ENCODE measurements at regions not wholly inside any gene's neighbourhood (a gene's known extent, or its start where the extent isn't known, plus 50 kb on each side); places are given as distances from the start of the nearest gene placed in this dataset.

- no peaks in the 10 kb centered on the region for H3K9me3 ChIP-seq (ENCODE audit: control insufficient read depth, low read length, poor library complexity, severe bottlenecking)
- Mint-ChIP-seq H3K36me3 (ENCODE audit: low read depth) (peaks cover 3% of the 10 kb centered on the region), H3K4me1 (peaks cover 2% of the 10 kb centered on the region), H3K4me3 (no peak overlapping the region), H3K27ac (no peak overlapping the region), H3K27me3 (peaks cover 24% of the 10 kb centered on the region)
- no peak for ATAC-seq
- no peak for DNase-seq
Observed at GRCh38 chr22:22048981-22049531, 66.5 kb upstream of the TOP3B start.

- no peaks in the 10 kb centered on the region for H3K9me3 ChIP-seq (ENCODE audit: control insufficient read depth, low read length, poor library complexity, severe bottlenecking)
- peaks cover 27% of the 10 kb centered on the region for H3K27me3 Mint-ChIP-seq
- ATAC-seq (no peak), DNase-seq (no peak)
- H3K36me3 Mint-ChIP-seq (ENCODE audit: low read depth): peaks cover 3% of the 10 kb centered on the region
- peaks cover 2% of the 10 kb centered on the region for H3K4me1 Mint-ChIP-seq
- no peak overlapping the region for H3K27ac Mint-ChIP-seq
- H3K4me3 Mint-ChIP-seq: no peak overlapping the region
Observed at GRCh38 chr22:22048318-22048942, 65.8 kb upstream of the TOP3B start.

- no peak for DNase-seq
- no peak for ATAC-seq
- no peaks in the 10 kb centered on the region for H3K9me3 ChIP-seq (ENCODE audit: control insufficient read depth, low read length, poor library complexity, severe bottlenecking)
- no peak overlapping the region for H3K4me3 Mint-ChIP-seq
- H3K4me1 Mint-ChIP-seq: peaks cover 2% of the 10 kb centered on the region
- H3K27ac Mint-ChIP-seq: no peak overlapping the region
- H3K27me3 Mint-ChIP-seq: peaks cover 30% of the 10 kb centered on the region
- H3K36me3 Mint-ChIP-seq (ENCODE audit: low read depth): peaks cover 3% of the 10 kb centered on the region
Observed at GRCh38 chr22:22047776-22048175, 65.2 kb upstream of the TOP3B start.

- H3K36me3 Mint-ChIP-seq (ENCODE audit: low read depth): peaks cover 3% of the 10 kb centered on the region
- no peaks in the 10 kb centered on the region for H3K9me3 ChIP-seq (ENCODE audit: control insufficient read depth, low read length, poor library complexity, severe bottlenecking)
- ATAC-seq (no peak), DNase-seq (no peak)
- H3K4me1 Mint-ChIP-seq: peaks cover 2% of the 10 kb centered on the region
- H3K27ac Mint-ChIP-seq: no peak overlapping the region
- H3K27me3 Mint-ChIP-seq: peaks cover 30% of the 10 kb centered on the region
- no peak overlapping the region for H3K4me3 Mint-ChIP-seq
Observed at GRCh38 chr22:22047266-22047665, 64.7 kb upstream of the TOP3B start.

DNA sequence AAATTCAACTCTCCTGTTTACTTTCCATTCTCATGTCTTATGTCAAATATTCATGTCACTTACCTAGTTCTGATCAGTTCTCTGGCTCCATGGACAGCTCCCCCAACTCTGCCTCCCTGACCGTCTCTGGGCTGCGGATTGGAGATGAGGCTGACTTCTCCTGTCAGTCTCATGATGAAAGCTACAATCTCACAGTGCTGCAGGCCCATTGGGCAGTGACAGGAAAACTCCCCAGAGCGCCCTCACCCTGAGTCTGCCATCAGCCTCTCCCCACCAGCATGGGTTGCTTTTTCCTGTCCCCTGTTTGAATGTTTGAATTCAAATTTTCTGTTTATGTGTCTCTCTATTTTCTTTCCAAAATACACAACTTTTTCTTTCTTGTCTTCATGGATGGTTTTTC, 63.8 kb upstream of the TOP3B start:
- DNase-seq (no peak), ATAC-seq (no peak)
- Mint-ChIP-seq H3K4me3 (no peak overlapping the region), H3K27ac (no peak overlapping the region), H3K36me3 (ENCODE audit: low read depth) (peaks cover 3% of the 10 kb centered on the region), H3K4me1 (peaks cover 4% of the 10 kb centered on the region), H3K27me3 (peaks cover 37% of the 10 kb centered on the region)
- H3K9me3 ChIP-seq (ENCODE audit: control insufficient read depth, low read length, poor library complexity, severe bottlenecking): no peaks in the 10 kb centered on the region

DNA sequence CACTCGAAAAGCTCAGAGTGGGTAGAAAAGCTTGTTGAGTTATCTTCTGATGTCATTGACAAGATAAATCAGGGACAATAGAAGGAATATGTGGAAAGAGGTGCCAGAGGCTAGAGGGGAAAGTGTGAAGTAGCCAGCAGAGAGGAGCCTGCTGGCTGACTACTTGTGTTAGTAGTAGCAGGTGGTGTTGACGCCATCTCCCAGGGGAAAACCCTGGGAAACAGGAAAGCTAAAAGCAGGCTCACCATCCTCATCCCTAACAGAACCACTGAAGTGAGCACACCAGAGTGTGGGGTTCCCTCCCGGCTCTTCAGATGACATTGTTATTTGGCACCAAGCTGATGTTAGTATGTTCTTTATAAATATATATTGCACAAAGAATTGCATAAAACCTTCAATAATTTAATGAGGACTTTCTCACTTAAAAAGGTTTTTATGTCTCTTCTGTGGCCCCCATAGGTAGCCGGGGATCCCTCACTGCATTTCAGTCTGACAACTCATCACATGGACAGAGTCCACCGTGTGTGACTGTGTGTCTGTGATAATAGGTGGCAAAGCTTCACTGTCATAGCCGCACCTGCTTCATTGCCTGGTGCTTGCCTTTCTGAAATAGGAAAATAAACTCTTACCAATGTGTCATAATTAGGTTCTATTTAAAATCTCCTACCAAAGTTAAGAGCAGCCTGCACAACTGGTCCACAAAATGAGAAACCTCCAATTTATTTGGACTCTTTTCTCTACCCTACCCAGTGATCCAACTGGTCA, 63.2 kb upstream of the TOP3B start:
- Mint-ChIP-seq H3K27me3 (peaks cover 37% of the 10 kb centered on the region), H3K27ac (no peak overlapping the region), H3K4me1 (peaks cover 4% of the 10 kb centered on the region), H3K36me3 (ENCODE audit: low read depth) (no peaks in the 10 kb centered on the region), H3K4me3 (no peak overlapping the region)
- ATAC-seq (no peak), DNase-seq (no peak)
- no peaks in the 10 kb centered on the region for H3K9me3 ChIP-seq (ENCODE audit: control insufficient read depth, low read length, poor library complexity, severe bottlenecking)

GRCh38 chr22:22044153-22044552, 61.6 kb upstream of the TOP3B start:
- DNase-seq (no peak), ATAC-seq (no peak)
- peaks cover 4% of the 10 kb centered on the region for H3K4me1 Mint-ChIP-seq
- no peak overlapping the region for H3K4me3 Mint-ChIP-seq
- H3K36me3 Mint-ChIP-seq (ENCODE audit: low read depth): peaks cover 2% of the 10 kb centered on the region
- H3K27ac Mint-ChIP-seq: no peak overlapping the region
- peaks cover 43% of the 10 kb centered on the region for H3K27me3 Mint-ChIP-seq
- H3K9me3 ChIP-seq (ENCODE audit: control insufficient read depth, low read length, poor library complexity, severe bottlenecking): no peaks in the 10 kb centered on the region

DNA sequence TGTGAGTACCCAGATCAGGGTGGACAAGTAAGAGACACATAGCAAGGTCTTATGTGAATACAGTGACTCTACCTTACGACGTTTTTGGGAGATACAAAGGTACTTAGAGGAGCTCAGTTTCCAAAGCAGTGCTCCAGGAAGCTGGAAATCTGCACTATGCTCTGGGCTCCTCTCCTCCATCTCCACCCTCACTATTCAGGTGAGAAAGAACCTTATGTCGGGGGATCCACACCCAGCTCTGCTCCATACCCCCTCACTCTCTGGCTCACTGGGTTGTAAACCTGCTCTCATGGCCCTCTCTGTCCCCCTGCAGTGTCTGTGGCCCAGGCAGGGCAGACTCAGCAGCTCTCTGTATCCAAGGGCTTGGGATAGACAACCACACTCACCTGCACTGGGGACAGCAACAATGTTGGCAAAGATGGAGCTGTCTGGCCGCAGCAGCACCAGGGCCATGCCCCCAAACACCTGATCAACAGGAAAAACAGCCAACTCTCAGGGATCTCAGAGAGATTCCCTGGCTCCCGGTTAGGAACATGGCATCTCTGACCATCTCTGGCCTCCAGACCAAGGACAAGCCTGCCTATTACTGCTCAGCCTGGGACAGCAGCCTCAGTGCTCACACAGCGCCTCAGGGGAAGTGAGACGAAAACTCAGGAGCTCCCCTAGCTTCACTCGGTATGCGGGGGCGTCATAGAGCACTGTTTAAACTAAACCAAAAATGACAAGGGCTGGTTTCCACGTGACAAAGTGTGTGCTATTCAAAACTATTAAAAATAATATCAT, 60.9 kb upstream of the TOP3B start:
- ATAC-seq (no peak), DNase-seq (no peak)
- Mint-ChIP-seq H3K27me3 (peaks cover 40% of the 10 kb centered on the region), H3K27ac (no peak overlapping the region), H3K36me3 (ENCODE audit: low read depth) (peaks cover 2% of the 10 kb centered on the region), H3K4me1 (peaks cover 4% of the 10 kb centered on the region), H3K4me3 (no peak overlapping the region)
- H3K9me3 ChIP-seq (ENCODE audit: control insufficient read depth, low read length, poor library complexity, severe bottlenecking): no peaks in the 10 kb centered on the region

GRCh38 chr22:22042599-22043295, 60.2 kb upstream of the TOP3B start:
- peaks cover 4% of the 10 kb centered on the region for H3K4me1 Mint-ChIP-seq
- no peak overlapping the region for H3K4me3 Mint-ChIP-seq
- ATAC-seq (no peak), DNase-seq (no peak)
- H3K27me3 Mint-ChIP-seq: peaks cover 38% of the 10 kb centered on the region
- peaks cover 2% of the 10 kb centered on the region for H3K36me3 Mint-ChIP-seq (ENCODE audit: low read depth)
- no peaks in the 10 kb centered on the region for H3K9me3 ChIP-seq (ENCODE audit: control insufficient read depth, low read length, poor library complexity, severe bottlenecking)
- H3K27ac Mint-ChIP-seq: no peak overlapping the region

DNA sequence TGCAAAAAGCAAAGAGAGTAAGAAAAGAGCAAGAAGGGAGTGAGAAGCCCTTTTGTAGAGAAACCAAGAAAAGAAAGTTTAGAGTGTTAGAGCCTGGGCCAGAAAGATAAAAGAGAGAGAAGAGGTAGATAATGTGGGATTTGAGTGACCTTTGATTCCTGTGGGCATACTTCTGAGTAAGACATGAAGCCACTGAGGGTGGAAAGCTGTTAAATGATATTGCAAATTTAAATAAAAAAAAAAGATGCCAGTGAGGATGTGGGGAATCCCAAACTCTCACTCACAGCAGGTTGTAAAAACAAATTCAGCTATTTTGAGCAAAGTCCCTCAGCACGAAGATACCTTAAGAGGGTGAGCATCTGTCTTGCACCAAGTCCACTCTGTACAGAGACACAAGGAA, 59.4 kb upstream of the TOP3B start:
- no peaks in the 10 kb centered on the region for H3K9me3 ChIP-seq (ENCODE audit: control insufficient read depth, low read length, poor library complexity, severe bottlenecking)
- no peak for ATAC-seq
- Mint-ChIP-seq H3K27me3 (peaks cover 32% of the 10 kb centered on the region), H3K27ac (no peak overlapping the region), H3K36me3 (ENCODE audit: low read depth) (peaks cover 2% of the 10 kb centered on the region), H3K4me1 (peaks cover 4% of the 10 kb centered on the region), H3K4me3 (no peak overlapping the region)
- DNase-seq: no peak

- Mint-ChIP-seq H3K27me3 (peaks cover 27% of the 10 kb centered on the region), H3K4me1 (peaks cover 2% of the 10 kb centered on the region), H3K27ac (no peak overlapping the region), H3K36me3 (ENCODE audit: low read depth) (peaks cover 2% of the 10 kb centered on the region), H3K4me3 (no peak overlapping the region)
- DNase-seq (no peak), ATAC-seq (no peak)
- no peaks in the 10 kb centered on the region for H3K9me3 ChIP-seq (ENCODE audit: control insufficient read depth, low read length, poor library complexity, severe bottlenecking)
Observed at GRCh38 chr22:22040908-22041307, 58.3 kb upstream of the TOP3B start.

- H3K27ac Mint-ChIP-seq: no peak overlapping the region
- no peaks in the 10 kb centered on the region for H3K9me3 ChIP-seq (ENCODE audit: control insufficient read depth, low read length, poor library complexity, severe bottlenecking)
- H3K36me3 Mint-ChIP-seq (ENCODE audit: low read depth): peaks cover 2% of the 10 kb centered on the region
Observed at GRCh38 chr22:22040472-22040871, 57.9 kb upstream of the TOP3B start.

More at GRCh38 chr22:22040472-22040871, 57.9 kb upstream of the TOP3B start:
- Mint-ChIP-seq H3K4me3 (no peak overlapping the region), H3K27me3 (peaks cover 29% of the 10 kb centered on the region), H3K4me1 (peaks cover 2% of the 10 kb centered on the region)
- no peak for DNase-seq
- ATAC-seq: no peak

Measured in T-helper 17 cell (primary cell).